ENCODE measurements at regions not wholly inside any gene's neighbourhood (a gene's known extent, or its start where the extent isn't known, plus 50 kb on each side); places are given as distances from the start of the nearest gene placed in this dataset.

DNA sequence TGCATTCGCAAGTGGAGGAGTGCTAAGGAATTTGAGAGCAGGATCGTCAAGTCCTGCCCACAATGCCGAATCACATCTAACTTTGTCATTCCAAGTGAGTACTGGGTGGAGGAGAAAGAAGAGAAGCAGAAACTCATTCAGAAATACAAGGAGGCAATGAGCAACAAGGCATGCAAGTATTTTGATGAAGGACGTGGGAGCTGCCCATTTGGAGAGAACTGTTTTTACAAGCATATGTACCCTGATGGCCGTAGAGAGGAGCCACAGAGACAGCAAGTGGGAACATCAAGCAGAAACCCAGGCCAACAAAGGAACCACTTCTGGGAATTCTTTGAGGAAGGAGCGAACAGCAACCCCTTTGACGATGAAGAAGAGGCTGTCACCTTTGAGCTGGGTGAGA is 100.2 kb upstream of the MED14 start:
- TF ChIP-seq, protein P1, sequence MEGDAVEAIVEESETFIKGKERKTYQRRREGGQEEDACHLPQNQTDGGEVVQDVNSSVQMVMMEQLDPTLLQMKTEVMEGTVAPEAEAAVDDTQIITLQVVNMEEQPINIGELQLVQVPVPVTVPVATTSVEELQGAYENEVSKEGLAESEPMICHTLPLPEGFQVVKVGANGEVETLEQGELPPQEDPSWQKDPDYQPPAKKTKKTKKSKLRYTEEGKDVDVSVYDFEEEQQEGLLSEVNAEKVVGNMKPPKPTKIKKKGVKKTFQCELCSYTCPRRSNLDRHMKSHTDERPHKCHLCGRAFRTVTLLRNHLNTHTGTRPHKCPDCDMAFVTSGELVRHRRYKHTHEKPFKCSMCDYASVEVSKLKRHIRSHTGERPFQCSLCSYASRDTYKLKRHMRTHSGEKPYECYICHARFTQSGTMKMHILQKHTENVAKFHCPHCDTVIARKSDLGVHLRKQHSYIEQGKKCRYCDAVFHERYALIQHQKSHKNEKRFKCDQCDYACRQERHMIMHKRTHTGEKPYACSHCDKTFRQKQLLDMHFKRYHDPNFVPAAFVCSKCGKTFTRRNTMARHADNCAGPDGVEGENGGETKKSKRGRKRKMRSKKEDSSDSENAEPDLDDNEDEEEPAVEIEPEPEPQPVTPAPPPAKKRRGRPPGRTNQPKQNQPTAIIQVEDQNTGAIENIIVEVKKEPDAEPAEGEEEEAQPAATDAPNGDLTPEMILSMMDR (IDR thresholded peaks at IDR 0.05; ENCODE audit: insufficient read depth, low read depth, low read length), result no peak
- TF ChIP-seq EZH2 (IDR thresholded peaks at IDR 0.05; ENCODE audit: insufficient read depth, low read length), result no peak
